GM23248 (cell line): ENCODE measurements at regions not wholly inside any gene's neighbourhood (a gene's known extent, or its start where the extent isn't known, plus 50 kb on each side); places are given as distances from the start of the nearest gene placed in this dataset.
"Not testable (repeated sequence)": the region's sequence is repeated elsewhere in the genome, so short reads cannot be mapped to it uniquely, and the experiment has no call there.

Experiments used
- EZH2 ChIP-seq: fragments of 200-600 bp; sonication (generic); IDR thresholded peaks from 2 replicates; pipeline ENCODE4 v1.6.1; 2018; ENCODE audit warnings: antibody characterized with exemption, mild to moderate bottlenecking; ENCODE audit not compliant: insufficient read depth, poor library complexity, severe bottlenecking
- EZH2phosphoT487 ChIP-seq: fragments of 200-600 bp; sonication (generic); IDR thresholded peaks from 2 replicates; pipeline ENCODE4 v1.6.1; 2018; ENCODE audit warnings: antibody characterized with exemption, moderate library complexity, mild to moderate bottlenecking, low read depth; ENCODE audit not compliant: insufficient read depth

DNA sequence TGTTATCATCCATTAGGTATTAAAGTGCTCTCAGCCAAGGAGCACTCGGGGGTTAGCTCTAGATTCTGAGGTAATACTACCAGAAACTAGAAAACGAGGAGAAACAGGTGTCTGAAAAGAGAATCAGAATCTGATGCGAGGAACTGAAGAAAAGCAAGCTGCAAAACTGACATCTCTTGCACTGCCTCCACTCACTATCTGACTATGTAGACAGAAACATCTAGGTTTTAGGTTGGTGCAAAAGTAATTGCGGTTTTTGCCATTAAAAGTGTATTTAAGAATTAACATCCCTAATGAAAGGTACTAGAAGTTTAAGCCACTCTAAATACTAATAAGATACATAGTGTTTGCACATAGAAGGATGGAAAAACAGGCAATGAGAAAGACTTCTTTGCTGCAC lies 334.4 kb downstream of the GOLGA6L6 start:
- not testable (repeated sequence) for TF ChIP-seq EZH2, EZH2phosphoT487
